Tibial artery (tissue), 4 donors: ENCODE measurements at regions not wholly inside any gene's neighbourhood (a gene's known extent, or its start where the extent isn't known, plus 50 kb on each side); places are given as distances from the start of the nearest gene placed in this dataset.

ENCODE experiments used
- DNase-seq, 2 donors: peaks; one replicate each; pipeline ENCODE4 v3.0.0-alpha.2; 2019
- H3K27ac ChIP-seq, 2 donors: fragments of 200-600 bp; sonication (generic) in 1 of 2; 1 replicate in 1 of 2; 2 replicates in 1 of 2; pipeline ENCODE4 v1.5.1; 2018 to 2019; ENCODE audit warnings: mild to moderate bottlenecking in 1 of 2
- H3K27me3 ChIP-seq, 2 donors: fragments of 200-600 bp; sonication (generic) in 1 of 2; one replicate each; pipeline versions ENCODE4 v1.5.1 to v1.6.0; 2016 to 2019
- H3K36me3 ChIP-seq, 3 donors: fragments of 200-600 bp; sonication (generic) in 2 of 3; one replicate each; pipeline ENCODE4 v1.5.1; 2016 to 2019; ENCODE audit warnings: mild to moderate bottlenecking in 2 of 3
- H3K4me1 ChIP-seq, 4 donors: fragments of 200-600 bp; sonication (generic) in 2 of 4; 1 replicate in 3 of 4; 2 replicates in 1 of 4; pipeline ENCODE4 v1.5.1; 2016 to 2019
- H3K4me3 ChIP-seq, 2 donors: fragments of 200-600 bp; sonication (generic) in 1 of 2; 1 replicate in 1 of 2; 2 replicates in 1 of 2; pipeline ENCODE4 v1.5.1; 2018 to 2019; ENCODE audit warnings: mild to moderate bottlenecking in 2 of 2
- H3K9me3 ChIP-seq, 3 donors: fragments of 200-600 bp; sonication (generic) in 1 of 3; one replicate each; pipeline ENCODE4 v1.5.1; 2016 to 2019
- CTCF ChIP-seq, 2 experiments: fragments of 200-600 bp in 1 of 2; fragments of 450-650 bp in 1 of 2; IDR thresholded peaks; one replicate each; pipeline ENCODE4 v1.5.1; 2017 to 2019; ENCODE audit warnings: antibody characterized with exemption in 2 of 2, mild to moderate bottlenecking in 1 of 2, moderate library complexity in 1 of 2
- intact Hi-C: fragments of 100-400 bp; cut with DNase I; formaldehyde crosslinking; loops from one replicate; pipeline ENCODE4 v1.15.0; 2023; ENCODE audit warnings: low total_unique reads

- intact Hi-C loops = loop anchor here (10.0 kb wide), 1 partner anchor 208 kb away; no protein-coding TSS in a partner anchor
- no peak for DNase-seq
- Histone ChIP-seq H3K4me3 (no peak overlapping the region), H3K36me3 (no peaks in the 10 kb centered on the region), H3K4me1 (no peaks in the 10 kb centered on the region), H3K27me3 (no peaks in the 10 kb centered on the region), H3K27ac (no peak overlapping the region), H3K9me3 (no peaks in the 10 kb centered on the region)
- no peak for TF ChIP-seq CTCF (IDR thresholded peaks at IDR 0.05)
Measured at GRCh38 chr2:128533101-128533500, 214.4 kb upstream of the HS6ST1 start.

- no peak for TF ChIP-seq CTCF (IDR thresholded peaks at IDR 0.05)
- Histone ChIP-seq H3K36me3 (no peaks in the 10 kb centered on the region), H3K27ac (no peak overlapping the region), H3K4me1 (no peaks in the 10 kb centered on the region), H3K27me3 (no peaks in the 10 kb centered on the region), H3K9me3 (no peaks in the 10 kb centered on the region), H3K4me3 (no peak overlapping the region)
- DNase-seq = no peak
- intact Hi-C loops = loop anchor here (10.0 kb wide), 1 partner anchor 210 kb away; no protein-coding TSS in a partner anchor
Measured at GRCh38 chr2:128534688-128535392, 216.2 kb upstream of the HS6ST1 start.

DNA sequence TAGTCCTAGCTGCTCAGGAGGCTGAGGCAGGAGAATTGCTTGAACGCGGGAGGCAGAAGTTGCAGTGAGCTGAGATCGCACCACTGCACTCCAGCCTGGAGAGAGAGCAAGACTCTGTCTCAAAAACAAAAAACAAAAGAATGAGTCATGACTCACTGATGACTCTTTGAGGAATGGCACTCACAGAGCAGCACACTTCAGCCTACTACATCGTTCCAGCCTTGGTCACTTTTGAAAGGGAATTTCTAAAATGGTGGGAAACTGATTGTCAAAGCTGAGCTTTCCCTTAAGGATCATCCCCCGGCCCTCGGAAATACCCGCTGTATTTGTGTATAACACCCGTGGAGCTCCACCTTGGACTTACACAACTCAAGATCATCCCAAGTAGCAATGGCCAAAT is 217.3 kb upstream of the HS6ST1 start:
- no peak overlapping the region for H3K27ac ChIP-seq
- intact Hi-C loops = loop anchor here (10.0 kb wide), 1 partner anchor 211 kb away; no protein-coding TSS in a partner anchor
- TF ChIP-seq CTCF (IDR thresholded peaks at IDR 0.05) = no peak

GRCh38 chr2:128536925-128537620 is 218.4 kb upstream of the HS6ST1 start:
- intact Hi-C loops = loop anchor here (10.0 kb wide), 1 partner anchor 212 kb away; no protein-coding TSS in a partner anchor
- H3K36me3 ChIP-seq = no peaks in the 10 kb centered on the region
- H3K9me3 ChIP-seq = no peaks in the 10 kb centered on the region
- H3K27me3 ChIP-seq = no peaks in the 10 kb centered on the region
- no peak for DNase-seq
- no peak overlapping the region for H3K27ac ChIP-seq
- TF ChIP-seq CTCF (IDR thresholded peaks at IDR 0.05) = no peak
- H3K4me1 ChIP-seq = no peaks in the 10 kb centered on the region
- H3K4me3 ChIP-seq = no peak overlapping the region

More for the DNA sequence above, 217.3 kb upstream of the HS6ST1 start:
- no peak for DNase-seq
- H3K9me3 ChIP-seq = no peaks in the 10 kb centered on the region
- no peak overlapping the region for H3K4me3 ChIP-seq
- no peaks in the 10 kb centered on the region for H3K27me3 ChIP-seq
- no peaks in the 10 kb centered on the region for H3K36me3 ChIP-seq
- H3K4me1 ChIP-seq = no peaks in the 10 kb centered on the region

- no peaks in the 10 kb centered on the region for H3K27me3 ChIP-seq
- DNase-seq = no peak
- H3K4me3 ChIP-seq = no peak overlapping the region
- intact Hi-C loops = loop anchor here (10.0 kb wide), 1 partner anchor 213 kb away; no protein-coding TSS in a partner anchor
- no peak for TF ChIP-seq CTCF (IDR thresholded peaks at IDR 0.05)
- no peaks in the 10 kb centered on the region for H3K4me1 ChIP-seq
- H3K36me3 ChIP-seq = no peaks in the 10 kb centered on the region
- no peak overlapping the region for H3K27ac ChIP-seq
- H3K9me3 ChIP-seq = no peaks in the 10 kb centered on the region
Measured at GRCh38 chr2:128537646-128538045, 219.0 kb upstream of the HS6ST1 start.
